ENCODE measurements at regions not wholly inside any gene's neighbourhood (a gene's known extent, or its start where the extent isn't known, plus 50 kb on each side); places are given as distances from the start of the nearest gene placed in this dataset.
A peak's percentile ranks its signal among the peaks of the same experiment; 100 is the strongest.

DNA sequence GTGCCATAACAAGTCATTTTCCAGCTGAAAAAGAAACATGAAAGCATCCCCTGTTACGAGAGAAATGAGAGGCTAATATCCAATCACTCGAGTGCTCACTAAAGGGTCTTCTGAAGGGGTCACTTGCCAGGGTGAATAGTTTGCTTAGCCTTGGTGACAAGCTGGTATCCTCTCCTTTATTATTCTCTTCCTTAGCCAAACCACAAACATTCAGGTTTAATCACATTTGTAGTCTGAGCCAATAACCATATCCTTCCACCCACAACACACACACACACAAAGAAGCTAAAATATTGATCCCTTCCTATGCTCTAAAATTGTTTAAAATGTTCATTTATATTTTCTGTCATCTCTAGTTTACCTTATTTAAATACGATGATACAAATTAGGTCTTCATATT, 240.5 kb upstream of the TMCO5A start:
- DNase-seq (ENCODE audit: low read depth in 2 of 2): no peak

DNA sequence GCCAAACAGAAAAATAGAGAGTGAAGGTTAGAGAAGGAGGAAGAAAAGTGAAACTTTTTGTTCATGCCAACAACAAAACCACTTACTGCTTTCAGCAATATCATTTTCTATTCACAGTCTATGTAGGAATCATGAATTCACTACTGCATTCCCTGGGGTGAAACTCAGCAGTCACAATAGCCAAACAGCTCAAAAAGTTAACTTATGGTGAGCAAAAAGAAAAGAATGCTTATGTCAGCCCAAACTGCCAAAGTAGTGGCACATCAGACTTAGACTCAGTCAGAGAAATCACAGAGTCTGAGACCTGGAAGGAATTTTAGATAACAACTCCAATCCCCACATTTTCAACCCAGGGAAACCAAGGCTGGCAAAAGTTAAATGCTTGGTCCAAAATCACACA, 238.7 kb upstream of the TMCO5A start:
- no peak for DNase-seq (ENCODE audit: low read depth in 2 of 2)

DNA sequence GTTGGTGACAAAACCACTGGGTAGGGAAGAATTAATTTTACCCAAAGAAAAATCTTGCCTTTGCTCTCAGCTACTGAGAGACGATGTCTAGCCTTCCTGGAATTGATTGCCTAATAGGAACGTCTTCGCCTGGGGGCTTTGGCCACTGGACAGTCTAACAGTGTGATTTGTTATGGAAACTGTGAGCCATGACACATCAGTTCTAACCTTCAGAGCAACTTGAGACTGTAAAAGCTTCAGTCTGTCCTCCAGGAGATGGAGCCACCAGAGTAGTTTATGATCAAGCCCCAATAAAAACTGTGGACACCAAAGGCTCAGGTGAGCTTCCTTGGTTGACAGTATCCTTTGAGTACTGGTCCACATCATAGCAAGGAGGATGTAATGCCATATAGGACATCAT, 235.8 kb upstream of the TMCO5A start:
- no peak for DNase-seq (ENCODE audit: low read depth in 2 of 2)

DNA sequence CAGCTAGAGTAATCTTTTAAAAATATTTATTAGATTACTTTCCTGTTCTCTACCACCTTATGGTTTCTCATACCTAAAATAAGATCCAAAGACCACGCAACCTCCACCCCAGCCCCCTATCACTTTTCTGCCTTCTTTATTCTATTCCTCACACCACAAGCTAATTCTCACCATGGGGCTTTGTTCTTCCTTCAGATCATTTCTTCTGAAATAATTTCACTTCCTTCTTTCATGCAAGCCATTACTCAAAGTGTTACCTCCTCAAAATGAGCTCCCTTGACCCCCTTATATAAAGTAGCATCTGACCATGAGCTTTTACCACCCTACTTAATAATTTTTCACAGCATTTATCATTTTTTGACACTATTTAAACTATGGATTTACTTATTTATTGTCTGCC, 233.2 kb upstream of the TMCO5A start:
- no peak for DNase-seq (ENCODE audit: low read depth in 2 of 2)

GRCh38 chr15:37709669-37710068, 224.8 kb upstream of the TMCO5A start:
- DNase-seq (ENCODE audit: low read depth in 2 of 2): no peak

GRCh38 chr15:37715101-37715500, 219.3 kb upstream of the TMCO5A start:
- no peak for DNase-seq (ENCODE audit: low read depth in 2 of 2)

DNA sequence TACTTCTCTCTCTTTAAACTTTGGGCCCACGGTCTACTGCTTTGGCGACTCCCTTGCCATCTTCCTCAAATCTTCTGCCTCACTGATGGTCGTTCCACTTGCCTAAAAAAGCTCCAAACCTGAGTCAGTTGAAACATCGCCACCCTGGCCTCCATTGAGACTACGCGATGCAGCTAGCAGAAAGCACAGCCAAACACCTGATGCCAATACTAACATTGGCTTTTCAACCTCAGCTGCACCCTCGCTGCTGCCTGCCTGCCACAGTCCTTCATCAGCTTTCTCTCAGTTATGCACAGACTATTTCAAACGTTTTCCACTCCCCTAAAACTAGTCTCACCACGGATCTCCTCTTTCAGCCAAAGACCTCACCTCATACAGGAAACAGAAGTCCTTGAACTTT, 214.2 kb upstream of the TMCO5A start:
- no peak for DNase-seq (ENCODE audit: low read depth in 2 of 2)

GRCh38 chr15:37731146-37731746, 203.2 kb upstream of the TMCO5A start:
- no peak for DNase-seq (ENCODE audit: low read depth in 2 of 2)

DNA sequence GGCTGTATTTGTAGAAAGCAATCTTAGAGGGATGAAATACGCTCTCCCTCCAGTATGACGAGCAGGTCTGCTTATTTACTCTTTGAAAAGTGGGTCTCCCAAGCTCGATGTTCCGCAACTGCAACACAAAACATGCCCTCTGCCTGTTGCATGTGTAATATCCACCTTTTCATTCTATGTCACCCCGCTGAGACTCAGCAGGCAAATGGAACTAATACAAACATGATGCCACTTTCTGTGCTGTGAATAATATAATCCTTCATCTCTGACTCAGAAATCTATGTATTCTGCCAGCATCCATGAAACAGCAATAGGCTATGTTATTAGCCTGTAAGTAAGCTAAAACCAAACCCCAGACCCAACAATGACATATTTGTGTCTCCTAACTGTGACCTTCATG, 200.8 kb upstream of the TMCO5A start:
- no peak for DNase-seq (ENCODE audit: low read depth in 2 of 2)

DNA sequence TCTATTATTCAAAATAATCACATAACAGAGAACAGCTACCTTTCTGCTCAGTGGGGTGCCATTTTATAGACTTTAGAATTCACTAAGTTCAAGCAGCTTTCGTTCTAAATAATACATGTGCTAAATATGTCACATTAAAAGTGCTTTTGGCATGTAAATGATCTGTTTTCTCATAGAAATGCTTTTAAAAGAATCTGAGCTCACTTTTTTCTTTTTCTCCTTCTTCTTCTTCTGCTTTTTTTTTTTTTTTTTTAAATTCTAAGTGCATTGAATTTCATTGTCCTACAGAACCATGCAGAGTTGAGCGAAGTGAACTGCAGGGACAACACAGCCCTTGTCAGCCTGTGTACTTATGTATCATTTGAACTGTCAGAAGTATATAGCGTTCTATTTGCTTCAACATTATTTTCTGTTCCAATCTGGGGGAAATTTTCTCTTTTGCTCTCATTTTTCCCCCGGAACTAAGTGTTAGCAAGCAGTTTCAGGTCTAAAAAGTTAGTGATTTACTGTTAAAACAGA, 193.8 kb upstream of the TMCO5A start:
- no peak for DNase-seq (ENCODE audit: low read depth in 2 of 2)

- DNase-seq (ENCODE audit: low read depth in 2 of 2): no peak
Measured at GRCh38 chr15:37743826-37744225, 190.6 kb upstream of the TMCO5A start.

DNA sequence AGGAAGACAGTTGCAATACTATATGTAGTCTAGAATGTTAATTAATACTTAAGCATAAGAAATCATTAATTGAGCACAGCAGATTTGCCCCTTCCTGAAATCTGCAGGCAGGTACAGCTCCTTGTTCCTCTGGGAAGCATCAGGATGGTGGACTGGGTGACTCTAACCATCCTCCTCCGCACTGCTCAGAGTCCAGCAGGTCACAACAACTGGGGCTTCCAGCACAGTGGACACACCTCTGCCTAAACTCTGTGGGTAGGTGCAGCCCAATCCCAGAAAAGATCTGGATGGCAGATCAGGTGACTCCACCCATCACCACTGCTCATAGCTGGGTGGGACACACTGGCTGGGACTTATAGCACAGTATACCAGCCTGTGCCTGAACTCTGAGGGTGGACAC, 189.9 kb upstream of the TMCO5A start:
- DNase-seq (ENCODE audit: low read depth in 2 of 2): no peak

DNA sequence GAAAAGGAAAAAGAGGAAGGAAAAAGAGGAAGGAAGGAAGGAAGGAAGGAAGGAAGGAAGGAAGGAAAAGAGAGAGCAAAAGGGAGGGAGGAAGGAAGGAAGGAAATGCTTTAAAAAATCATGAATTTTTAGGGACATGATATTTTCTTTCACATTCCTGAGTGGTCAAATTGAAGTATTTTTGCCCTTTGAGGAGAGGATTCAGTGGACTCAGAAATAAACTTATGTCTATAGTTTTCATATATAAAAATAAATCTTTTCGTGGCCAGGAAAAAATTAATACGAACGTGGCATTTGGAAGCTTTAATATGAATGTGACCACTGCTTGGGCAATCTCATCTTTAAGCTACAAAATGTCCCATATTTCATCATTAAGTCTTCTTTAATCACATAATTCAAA, 183.0 kb upstream of the TMCO5A start:
- no peak for DNase-seq (ENCODE audit: low read depth in 2 of 2)

DNA sequence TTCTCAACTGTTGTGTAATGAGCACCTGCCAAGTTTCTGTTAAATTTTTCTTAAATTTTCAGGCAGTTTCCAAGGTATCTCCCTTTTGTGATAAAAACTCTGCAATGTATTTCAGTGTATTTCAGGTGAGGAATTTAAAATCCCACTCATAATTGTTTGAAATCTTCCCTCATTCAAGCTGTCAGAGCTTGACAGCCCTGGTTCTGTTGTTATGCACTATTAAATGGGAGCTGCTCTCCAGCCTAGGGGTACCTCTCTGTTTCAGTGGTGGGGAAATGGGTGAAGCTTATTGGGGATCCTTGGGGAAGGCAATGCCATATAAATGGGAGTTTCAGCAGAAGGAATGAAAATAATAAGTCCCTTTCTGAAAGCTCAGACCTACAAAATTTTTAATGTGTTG, 178.0 kb upstream of the TMCO5A start:
- DNase-seq (ENCODE audit: low read depth in 2 of 2): no peak

- no peak for DNase-seq (ENCODE audit: low read depth in 2 of 2)
Measured at GRCh38 chr15:37758412-37758811, 176.0 kb upstream of the TMCO5A start.

- DNase-seq (ENCODE audit: low read depth in 2 of 2): peak in 1 of 2 donors; percentile 9
Measured at GRCh38 chr15:37764733-37765191, 169.7 kb upstream of the TMCO5A start.

- DNase-seq (ENCODE audit: low read depth in 2 of 2): no peak
Measured at GRCh38 chr15:37765786-37766185, 168.7 kb upstream of the TMCO5A start.

DNA sequence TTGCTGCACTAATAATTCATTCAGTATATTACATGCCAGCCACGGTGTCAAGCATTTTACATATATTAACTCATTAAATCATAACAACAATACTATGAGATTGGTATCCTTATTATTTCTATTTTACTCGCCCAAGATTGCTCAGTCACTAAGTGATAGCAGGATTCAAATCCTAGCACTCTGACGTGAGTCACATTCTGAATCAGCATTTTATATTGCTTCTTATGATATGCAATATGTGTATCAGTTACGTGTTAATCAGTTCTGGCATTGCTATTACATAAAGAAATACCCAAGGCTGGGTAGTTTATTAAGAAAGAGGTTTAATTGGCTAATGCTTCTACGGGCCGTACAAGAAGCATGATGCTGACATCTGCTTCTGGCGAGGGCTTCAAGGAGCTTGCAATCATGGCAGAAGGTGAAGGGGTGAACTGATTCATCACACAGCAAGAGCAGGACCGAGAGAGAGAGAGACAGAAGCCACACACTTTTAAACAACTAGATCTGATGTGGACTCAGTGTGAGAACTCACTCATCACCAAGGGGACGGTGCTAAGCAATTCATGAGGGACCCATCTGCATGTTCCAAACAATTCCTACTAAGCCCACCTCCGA, 166.5 kb upstream of the TMCO5A start:
- no peak for DNase-seq (ENCODE audit: low read depth in 2 of 2)

- DNase-seq (ENCODE audit: low read depth in 2 of 2): no peak
Measured at GRCh38 chr15:37771465-37771864, 163.0 kb upstream of the TMCO5A start.

DNA sequence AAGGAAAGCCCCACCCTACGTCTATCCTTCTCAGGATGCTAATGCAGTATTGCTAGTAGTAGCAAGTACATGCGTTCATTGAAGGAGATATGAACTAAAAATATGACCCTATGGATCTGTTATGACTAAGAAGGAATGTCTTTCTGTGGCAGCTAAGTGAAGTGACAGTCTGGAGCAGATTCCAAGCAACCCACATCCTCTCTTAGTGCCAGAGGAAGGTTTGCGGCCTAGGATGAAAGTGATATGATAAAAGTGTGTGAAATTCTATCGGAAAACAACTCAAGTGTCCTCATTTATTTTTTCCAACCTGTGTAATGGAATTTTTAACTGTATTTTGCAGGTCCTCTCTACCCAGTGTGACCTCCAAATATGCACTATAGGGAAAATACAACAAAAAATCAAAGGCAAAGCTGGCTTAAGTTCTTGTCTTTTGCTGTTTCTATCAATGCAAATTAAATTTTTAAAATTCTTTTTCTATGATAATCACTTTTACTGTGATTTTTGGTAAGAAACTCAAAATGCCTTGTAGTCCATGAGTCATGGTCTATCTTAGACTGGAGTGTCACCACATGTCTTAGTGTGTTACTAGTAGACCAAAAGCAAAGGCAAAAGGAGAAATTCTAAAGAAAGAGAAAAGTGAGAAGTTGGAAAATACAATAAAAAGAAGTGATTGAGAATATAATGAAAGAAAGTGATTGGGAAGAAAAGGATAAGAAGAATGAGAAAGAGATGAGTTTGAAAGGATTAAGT, 161.2 kb upstream of the TMCO5A start:
- no peak for DNase-seq (ENCODE audit: low read depth in 2 of 2)

GRCh38 chr15:37774961-37775360, 159.5 kb upstream of the TMCO5A start:
- no peak for DNase-seq (ENCODE audit: low read depth in 2 of 2)

DNA sequence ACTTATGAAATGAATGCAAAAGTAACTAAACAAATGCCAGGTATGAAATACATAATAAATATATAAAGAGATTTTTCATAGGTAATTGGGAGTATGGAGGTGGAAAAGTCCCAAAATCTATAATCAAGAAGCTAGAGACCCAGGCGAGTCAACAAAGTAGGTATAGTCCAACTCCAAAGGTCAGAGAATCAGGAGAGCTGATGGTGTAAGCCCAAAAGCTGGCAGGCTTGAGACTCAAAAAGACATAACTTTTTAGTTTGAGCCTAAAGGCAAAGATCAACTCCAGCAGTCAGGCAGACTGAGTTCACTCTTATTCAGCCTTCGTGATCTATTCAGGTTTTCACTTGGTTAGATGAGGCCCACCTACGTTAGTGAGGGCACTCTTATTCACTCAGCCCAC, 157.4 kb upstream of the TMCO5A start:
- DNase-seq (ENCODE audit: low read depth in 2 of 2): no peak

DNA sequence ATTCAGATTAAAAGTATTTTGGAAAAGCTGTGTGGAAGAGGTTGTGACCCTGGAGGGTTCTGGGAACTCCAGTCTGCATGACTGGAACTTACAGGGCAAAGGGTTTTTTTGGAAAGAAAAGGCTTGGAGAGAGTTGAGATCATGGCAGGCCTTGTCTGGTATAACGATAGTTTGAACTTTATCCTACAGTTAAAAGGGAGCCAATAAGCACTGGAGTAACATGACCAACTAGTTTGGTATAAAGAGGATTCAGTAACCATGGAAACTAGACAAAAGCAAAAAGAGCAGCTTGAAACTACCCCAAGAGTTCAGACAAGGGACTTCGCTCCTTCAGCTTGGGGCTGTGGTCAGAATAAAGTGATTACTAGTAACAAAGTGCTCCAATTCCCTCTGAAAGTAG, 151.2 kb upstream of the TMCO5A start:
- DNase-seq (ENCODE audit: low read depth in 2 of 2): no peak

Data from stimulated activated CD8-positive, alpha-beta memory T cell treated with anti-CD3 and anti-CD28 coated beads, Interleukin-15, amount 100 ng/mL, for 48 hours (primary cell).